ENCODE measurements at regions not wholly inside any gene's neighbourhood (a gene's known extent, or its start where the extent isn't known, plus 50 kb on each side); places are given as distances from the start of the nearest gene placed in this dataset.

DNA sequence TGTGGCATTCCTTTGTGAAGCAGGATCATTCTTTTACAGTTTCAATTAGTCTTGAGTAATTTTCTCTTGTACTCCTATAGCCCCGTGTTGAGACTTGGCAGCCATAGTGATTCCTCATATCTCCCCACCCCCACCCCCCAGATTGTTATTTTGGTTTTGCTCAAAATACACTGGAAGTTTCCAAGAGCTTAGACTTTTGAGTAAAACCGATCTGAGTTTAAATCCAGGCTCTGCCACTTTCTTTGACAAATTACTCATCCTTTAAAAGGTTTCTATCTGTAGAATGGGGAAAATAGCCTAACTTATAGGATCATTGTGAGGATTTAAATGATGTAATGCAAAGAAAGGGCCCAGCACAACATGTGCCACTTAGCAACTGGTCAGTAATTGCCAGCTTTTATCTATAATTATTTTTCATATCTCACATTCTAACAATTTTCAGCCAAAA is 53.1 kb upstream of the RC3H1 start:
- 35 to 49% methylated on average over 2 of the region's 2 CpGs for WGBS, 2 donors
- Histone ChIP-seq H3K27ac (no peak overlapping the region), H3K36me3 (no peaks in the 10 kb centered on the region), H3K9me3 (no peaks in the 10 kb centered on the region), H3K4me3 (no peak overlapping the region), H3K27me3 (no peaks in the 10 kb centered on the region), H3K4me1 (peaks cover 0 to 5% (median 0%) of the 10 kb centered on the region in 9 donors)
- intact Hi-C loops (cut with DNase I) = loop anchor here in 4 of 10 donors (10.0 kb wide), 5 partner anchors 80 to 650 kb away; no protein-coding TSS in a partner anchor
- no peak for TF ChIP-seq CTCF (IDR thresholded peaks at IDR 0.05)
- ATAC-seq = no peak
- DNase-seq = no peak

DNA sequence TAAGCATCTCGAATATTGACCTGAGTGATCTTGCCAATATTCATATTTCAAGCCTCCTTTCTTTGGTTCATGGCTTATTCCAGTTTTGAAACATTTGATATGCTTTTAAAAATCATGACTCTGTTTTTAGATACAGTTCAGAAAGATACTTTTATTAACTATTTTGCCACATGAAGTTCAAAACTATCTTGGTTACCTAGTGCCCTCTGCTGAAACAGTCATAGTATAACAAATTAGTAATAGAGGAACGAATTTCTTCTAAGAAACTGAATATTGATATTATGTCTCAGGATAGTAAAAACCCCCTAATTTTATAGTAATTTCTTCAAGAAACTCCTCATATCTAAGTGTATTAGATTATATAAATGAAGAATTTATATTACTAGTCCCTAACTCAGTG is 52.6 kb upstream of the RC3H1 start:
- no peak for ATAC-seq
- H3K4me1 ChIP-seq = peaks cover 0 to 5% (median 0%) of the 10 kb centered on the region in 9 donors
- no peaks in the 10 kb centered on the region for H3K9me3 ChIP-seq
- peak in 8 of 9 donors; percentile 19 to 65 (median 53) for TF ChIP-seq CTCF (IDR thresholded peaks at IDR 0.05)
- H3K27me3 ChIP-seq = no peaks in the 10 kb centered on the region
- H3K27ac ChIP-seq = no peak overlapping the region
- 48 to 60% methylated on average over 2 of the region's 2 CpGs for WGBS, 2 donors
- no peak for DNase-seq
- H3K4me3 ChIP-seq = no peak overlapping the region
- H3K36me3 ChIP-seq = no peaks in the 10 kb centered on the region
- intact Hi-C loops (cut with DNase I) = loop anchor here in 4 of 10 donors (10.0 kb wide), 5 partner anchors 80 to 650 kb away; no protein-coding TSS in a partner anchor

DNA sequence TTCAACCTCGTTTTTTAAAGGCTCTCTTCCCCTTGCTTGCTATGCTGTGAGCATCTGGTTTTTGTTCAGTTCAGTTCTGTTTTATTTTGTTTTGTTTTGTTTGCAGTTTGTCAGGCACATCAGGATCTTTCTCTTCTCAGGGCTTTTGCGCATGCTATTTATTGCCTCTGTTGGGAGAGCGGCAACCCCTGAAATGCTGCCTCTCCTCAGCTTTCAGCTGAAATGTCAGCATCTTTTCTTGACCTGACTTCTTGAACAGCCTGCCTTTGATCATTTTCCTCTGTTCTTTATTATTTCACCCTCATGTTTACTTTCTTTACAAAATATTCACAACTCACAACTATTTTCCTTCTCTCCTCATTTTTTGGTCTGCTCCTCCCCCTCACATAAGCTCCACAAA is 50.4 kb upstream of the RC3H1 start:
- TF ChIP-seq CTCF (IDR thresholded peaks at IDR 0.05) = no peak
- DNase-seq (no peak), ATAC-seq (no peak)
- H3K4me3 ChIP-seq = no peak overlapping the region
- no peaks in the 10 kb centered on the region for H3K36me3 ChIP-seq
- intact Hi-C loops (cut with DNase I) = loop anchor here in 4 of 10 donors (10.0 kb wide), 5 partner anchors 78 to 648 kb away; no protein-coding TSS in a partner anchor
- no peaks in the 10 kb centered on the region for H3K27me3 ChIP-seq
- H3K9me3 ChIP-seq = no peaks in the 10 kb centered on the region
- no peak overlapping the region for H3K27ac ChIP-seq
- WGBS, 2 donors = 82 to 88% methylated on average over 3 of the region's 3 CpGs
- peaks cover 0 to 5% (median 0%) of the 10 kb centered on the region in 9 donors for H3K4me1 ChIP-seq

Measured in heart right ventricle (tissue), 16 donors.